Caco-2 (cell line): ENCODE measurements at regions not wholly inside any gene's neighbourhood (a gene's known extent, or its start where the extent isn't known, plus 50 kb on each side); places are given as distances from the start of the nearest gene placed in this dataset.

Source experiments
- BruUV-seq: library from RNA; stranded (reverse); fragments of 400-500 nt; replicated peaks from 2 replicates; lab custom pipeline; 2021; lab: Mats Ljungman, UMichigan
- CTCF ChIA-PET: fragments of 300-600 bp; sonication (Branson Sonifier 250); formaldehyde crosslinking; loops from one replicate; lab custom pipeline; 2022; ENCODE audit warnings: antibody characterized with exemption; lab: Charles Lee
- POLR2A ChIA-PET: fragments of 300-600 bp; sonication (Branson Sonifier 250); formaldehyde crosslinking; loops from one replicate; lab custom pipeline; 2022; ENCODE audit warnings: antibody characterized with exemption; lab: Charles Lee
- DNase-seq, 2 experiments: peaks; one replicate each; pipeline versions ENCODE4 v3.0.0 to v3.0.0-alpha.2; 2020 to 2022
- H3K27me3 ChIP-seq: replicated peaks from 2 replicates; pipeline ENCODE4 v1.6.0; 2011; ENCODE audit warnings: low read length; ENCODE audit not compliant: control insufficient read depth, insufficient read depth
- H3K36me3 ChIP-seq: 2 replicates; pipeline ENCODE4 v1.5.1; 2011; ENCODE audit warnings: low read length; ENCODE audit not compliant: control insufficient read depth, insufficient read depth
- H3K4me1 ChIP-seq: fragments of 250-450 bp; sonication (Bioruptor Pico); 2 replicates; pipeline ENCODE4 v1.5.1; 2020; ENCODE audit warnings: mild to moderate bottlenecking
- H3K4me3 ChIP-seq: 2 replicates; pipeline ENCODE4 v1.5.1; 2011; ENCODE audit warnings: low read depth, mild to moderate bottlenecking, control low read depth, low read length
- H3K9me3 ChIP-seq: fragments of 250-450 bp; sonication (Bioruptor Pico); 2 replicates; pipeline ENCODE4 v1.5.1; 2020; ENCODE audit warnings: mild to moderate bottlenecking, moderate library complexity
- H3K27ac Mint-ChIP-seq: one replicate; pipeline ENCODE4 v1.8.0; 2022; ENCODE audit warnings: mixed read lengths; ENCODE audit not compliant: unreplicated experiment
- H3K27me3 Mint-ChIP-seq: one replicate; pipeline ENCODE4 v1.8.0; 2022; ENCODE audit warnings: mixed read lengths; ENCODE audit not compliant: insufficient read depth, unreplicated experiment
- H3K36me3 Mint-ChIP-seq: one replicate; pipeline ENCODE4 v1.8.0; 2022; ENCODE audit warnings: mild to moderate bottlenecking, mixed read lengths; ENCODE audit not compliant: insufficient read depth, unreplicated experiment
- H3K4me1 Mint-ChIP-seq: one replicate; pipeline ENCODE4 v1.8.0; 2022; ENCODE audit warnings: low read depth, mixed read lengths; ENCODE audit not compliant: unreplicated experiment
- H3K4me3 Mint-ChIP-seq: one replicate; pipeline ENCODE4 v1.8.0; 2022; ENCODE audit warnings: mild to moderate bottlenecking, moderate library complexity, mixed read lengths; ENCODE audit not compliant: unreplicated experiment
- H3K9me3 Mint-ChIP-seq: one replicate; pipeline ENCODE4 v1.8.0; 2022; ENCODE audit warnings: mixed read lengths; ENCODE audit not compliant: unreplicated experiment
- intact Hi-C: fragments of 100-400 bp; cut with micrococcal nuclease; formaldehyde crosslinking; loops from one replicate; pipeline ENCODE4 v1.10.0; 2022; ENCODE audit not compliant: unreplicated experiment
- TF ChIP-seq, protein P1 (sequence below), 2 experiments: fragments of 200-600 bp in 1 of 2; IDR thresholded peaks; 1 replicate in 1 of 2; 2 replicates in 1 of 2; pipeline versions ENCODE4 v1.5.1 to v1.8.0; 2011 to 2022; ENCODE audit warnings: antibody characterized with exemption in 1 of 2, control low read depth in 1 of 2, inconsistent platforms in 1 of 2, low read depth in 1 of 2, low read length in 1 of 2, mild to moderate bottlenecking in 1 of 2, moderate library complexity in 1 of 2; ENCODE audit not compliant: insufficient read depth in 1 of 2, severe bottlenecking in 1 of 2, unreplicated experiment in 1 of 2

- POLR2A ChIA-PET = interaction anchor here (0.6 kb wide), 2 partner anchors 24 to 630 kb away, joined by 4 read pairs; no protein-coding TSS in a partner anchor
- Histone ChIP-seq H3K27me3 (no peaks in the 10 kb centered on the region), H3K4me3 (no peak overlapping the region), H3K4me1 (no peaks in the 10 kb centered on the region), H3K36me3 (no peaks in the 10 kb centered on the region), H3K9me3 (no peaks in the 10 kb centered on the region)
- Mint-ChIP-seq H3K4me3 (no peak overlapping the region), H3K9me3 (no peaks in the 10 kb centered on the region), H3K4me1 (no peaks in the 10 kb centered on the region), H3K27me3 (peaks cover 5% of the 10 kb centered on the region), H3K27ac (no peak overlapping the region), H3K36me3 (no peaks in the 10 kb centered on the region)
- no peak for DNase-seq
- intact Hi-C loops = no loop called here
- no TSS peak for BruUV-seq
- CTCF ChIA-PET = interaction anchor here (0.5 kb wide), 1 partner anchor 146 kb away, joined by 3 read pairs; no protein-coding TSS in a partner anchor
- TF ChIP-seq, protein P1, sequence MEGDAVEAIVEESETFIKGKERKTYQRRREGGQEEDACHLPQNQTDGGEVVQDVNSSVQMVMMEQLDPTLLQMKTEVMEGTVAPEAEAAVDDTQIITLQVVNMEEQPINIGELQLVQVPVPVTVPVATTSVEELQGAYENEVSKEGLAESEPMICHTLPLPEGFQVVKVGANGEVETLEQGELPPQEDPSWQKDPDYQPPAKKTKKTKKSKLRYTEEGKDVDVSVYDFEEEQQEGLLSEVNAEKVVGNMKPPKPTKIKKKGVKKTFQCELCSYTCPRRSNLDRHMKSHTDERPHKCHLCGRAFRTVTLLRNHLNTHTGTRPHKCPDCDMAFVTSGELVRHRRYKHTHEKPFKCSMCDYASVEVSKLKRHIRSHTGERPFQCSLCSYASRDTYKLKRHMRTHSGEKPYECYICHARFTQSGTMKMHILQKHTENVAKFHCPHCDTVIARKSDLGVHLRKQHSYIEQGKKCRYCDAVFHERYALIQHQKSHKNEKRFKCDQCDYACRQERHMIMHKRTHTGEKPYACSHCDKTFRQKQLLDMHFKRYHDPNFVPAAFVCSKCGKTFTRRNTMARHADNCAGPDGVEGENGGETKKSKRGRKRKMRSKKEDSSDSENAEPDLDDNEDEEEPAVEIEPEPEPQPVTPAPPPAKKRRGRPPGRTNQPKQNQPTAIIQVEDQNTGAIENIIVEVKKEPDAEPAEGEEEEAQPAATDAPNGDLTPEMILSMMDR (IDR thresholded peaks at IDR 0.05; ENCODE audit: insufficient read depth in 1 of 2, low read depth in 1 of 2, low read length in 1 of 2, severe bottlenecking in 1 of 2, unreplicated experiment in 1 of 2) = no peak
These were observed 84.1 kb upstream of the IRX1 start for GRCh38 chr5:3511519-3511918.

DNA sequence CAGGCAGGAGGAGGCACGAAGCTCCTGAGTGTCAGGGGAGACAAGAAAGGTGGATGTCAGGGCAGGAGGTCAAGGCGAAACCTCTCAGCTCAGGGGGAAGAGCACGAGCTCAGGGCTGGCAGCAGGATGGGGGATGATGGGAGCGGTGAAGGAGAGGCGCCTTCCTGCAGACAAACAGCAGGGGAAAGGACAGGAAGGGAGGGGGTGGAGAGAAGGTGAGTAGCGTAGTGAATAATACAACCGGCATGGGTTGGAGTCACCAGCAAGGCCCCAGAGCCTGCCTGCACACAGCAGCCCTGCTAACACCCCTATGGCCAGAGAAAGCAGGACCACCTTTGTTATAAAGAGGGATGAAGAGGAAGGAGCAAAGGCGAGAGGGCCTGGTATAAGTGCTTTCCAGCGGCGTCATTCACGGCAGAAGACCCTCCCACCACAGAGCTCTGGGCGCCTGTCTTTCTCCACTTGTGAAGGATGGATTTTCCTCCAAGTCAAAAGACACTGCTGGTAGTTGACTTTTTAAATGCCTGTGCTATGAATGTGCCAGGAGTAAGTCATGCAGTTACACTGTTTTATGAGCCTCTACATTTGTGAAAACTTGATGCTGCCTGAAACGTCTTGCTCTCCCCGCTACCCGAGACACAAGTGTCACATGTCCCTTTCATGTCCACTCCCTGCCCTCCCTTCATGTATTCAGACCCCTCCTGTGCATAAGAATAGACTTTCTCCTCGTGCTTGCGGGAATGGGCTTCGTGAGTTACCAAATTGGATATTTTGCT lies 84.8 kb upstream of the IRX1 start:
- CTCF ChIA-PET = no interaction called here

DNA sequence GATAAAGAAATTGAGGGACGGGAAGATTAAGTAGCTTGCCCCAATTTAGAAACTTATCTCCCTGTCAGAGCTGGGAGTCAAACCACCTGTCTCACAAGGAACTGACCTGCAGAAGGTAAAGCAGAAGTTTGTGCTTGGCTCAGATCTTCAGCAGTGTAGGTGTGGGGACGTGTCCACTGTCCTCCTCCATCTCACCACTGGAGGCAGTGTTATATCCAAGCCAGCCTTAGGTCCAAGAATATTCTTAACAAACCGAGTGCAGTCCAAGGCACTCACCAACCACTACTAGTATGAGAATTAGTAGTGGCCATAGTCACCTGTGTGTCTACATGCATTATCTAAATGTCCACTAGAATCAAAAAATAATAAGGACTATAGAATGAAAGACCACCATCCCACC lies 86.3 kb upstream of the IRX1 start:
- intact Hi-C loops = no loop called here
- ChIA-PET CTCF (no interaction called here), POLR2A (no interaction called here)
- no peaks in the 10 kb centered on the region for H3K4me1 ChIP-seq
- no peaks in the 10 kb centered on the region for H3K36me3 Mint-ChIP-seq
- TF ChIP-seq, protein P1 (IDR thresholded peaks at IDR 0.05; ENCODE audit: insufficient read depth in 1 of 2, low read depth in 1 of 2, low read length in 1 of 2, severe bottlenecking in 1 of 2, unreplicated experiment in 1 of 2) = peak; percentile 11 to 25
- no peaks in the 10 kb centered on the region for H3K9me3 Mint-ChIP-seq
- H3K36me3 ChIP-seq = no peaks in the 10 kb centered on the region
- no peak overlapping the region for H3K27ac Mint-ChIP-seq
- DNase-seq = peak in 1 of 2 experiments; percentile 2
- H3K4me1 Mint-ChIP-seq = no peaks in the 10 kb centered on the region
- H3K4me3 Mint-ChIP-seq = no peak overlapping the region
- H3K4me3 ChIP-seq = no peak overlapping the region
- no peaks in the 10 kb centered on the region for H3K27me3 ChIP-seq
- H3K9me3 ChIP-seq = no peaks in the 10 kb centered on the region
- BruUV-seq = no TSS peak
- peaks cover 5% of the 10 kb centered on the region for H3K27me3 Mint-ChIP-seq

More for the DNA sequence above, 84.8 kb upstream of the IRX1 start:
- TF ChIP-seq, protein P1 (IDR thresholded peaks at IDR 0.05; ENCODE audit: insufficient read depth in 1 of 2, low read depth in 1 of 2, low read length in 1 of 2, severe bottlenecking in 1 of 2, unreplicated experiment in 1 of 2) = no peak
- intact Hi-C loops = no loop called here
- H3K4me1 ChIP-seq = no peaks in the 10 kb centered on the region
- Mint-ChIP-seq H3K27me3 (peaks cover 5% of the 10 kb centered on the region), H3K9me3 (no peaks in the 10 kb centered on the region), H3K36me3 (no peaks in the 10 kb centered on the region), H3K4me3 (no peak overlapping the region), H3K27ac (no peak overlapping the region), H3K4me1 (no peaks in the 10 kb centered on the region)
- no TSS peak for BruUV-seq
- POLR2A ChIA-PET = no interaction called here
- H3K27me3 ChIP-seq = no peaks in the 10 kb centered on the region
- DNase-seq = no peak
- no peak overlapping the region for H3K4me3 ChIP-seq
- H3K9me3 ChIP-seq = no peaks in the 10 kb centered on the region
- no peaks in the 10 kb centered on the region for H3K36me3 ChIP-seq
